Stimulated activated CD4-positive, alpha-beta T cell treated with anti-CD3 and anti-CD28 coated beads, Interleukin-4, amount 100 ng/mL, for 4 hours (primary cell): ENCODE measurements at regions not wholly inside any gene's neighbourhood (a gene's known extent, or its start where the extent isn't known, plus 50 kb on each side); places are given as distances from the start of the nearest gene placed in this dataset.
"Not testable (repeated sequence)": the region's sequence is repeated elsewhere in the genome, so short reads cannot be mapped to it uniquely, and the experiment has no call there.

ENCODE experiments used
- DNase-seq, 2 experiments: peaks; one replicate each; pipeline ENCODE4 v3.0.0-alpha.2; 2020

GRCh38 chr6:119758385-119758784 lies 408.8 kb upstream of the MAN1A1 start:
- no peak for DNase-seq

DNA sequence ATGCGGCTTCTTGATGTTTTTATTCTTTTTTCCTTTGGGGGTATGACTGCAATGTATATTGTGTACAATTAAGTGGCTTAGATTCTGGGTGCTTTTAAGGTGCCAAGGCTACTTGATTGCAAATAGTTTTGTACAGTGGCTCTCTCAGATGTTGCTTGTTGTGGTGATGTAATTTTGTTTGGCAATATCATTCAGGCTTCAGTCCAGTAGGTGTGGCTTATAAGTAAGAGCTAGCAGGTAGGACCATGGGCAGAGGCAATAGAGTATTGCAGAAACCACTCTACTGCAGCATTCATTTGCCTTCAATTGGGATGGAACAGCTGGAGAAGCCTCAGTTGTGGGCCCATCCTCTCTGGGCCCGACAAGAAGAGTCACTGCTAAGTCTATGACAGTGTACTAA lies 407.9 kb upstream of the MAN1A1 start:
- no peak for DNase-seq

- no peak for DNase-seq
Observed at GRCh38 chr6:119749335-119749734, 399.8 kb upstream of the MAN1A1 start.

DNA sequence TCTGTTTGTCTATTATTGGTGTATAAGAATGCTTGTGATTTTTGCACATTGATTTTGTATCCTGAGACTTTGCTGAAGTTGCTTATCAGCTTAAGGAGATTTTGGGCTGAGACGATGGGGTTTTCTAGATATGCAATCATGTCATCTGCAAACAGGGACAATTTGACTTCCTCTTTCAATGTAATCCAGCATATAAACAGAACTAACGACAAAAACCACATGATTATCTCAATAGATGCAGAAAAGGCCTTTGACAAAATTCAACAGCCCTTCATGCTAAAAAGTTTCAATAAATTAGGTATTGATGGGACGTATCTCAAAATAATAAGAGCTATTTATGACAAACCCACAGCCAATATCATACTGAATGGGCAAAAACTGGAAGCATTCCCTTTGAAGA lies 399.0 kb upstream of the MAN1A1 start:
- DNase-seq: not testable (repeated sequence)

- DNase-seq: peak; percentile 17 to 49
Observed at GRCh38 chr6:119742188-119742803, 392.7 kb upstream of the MAN1A1 start.

DNA sequence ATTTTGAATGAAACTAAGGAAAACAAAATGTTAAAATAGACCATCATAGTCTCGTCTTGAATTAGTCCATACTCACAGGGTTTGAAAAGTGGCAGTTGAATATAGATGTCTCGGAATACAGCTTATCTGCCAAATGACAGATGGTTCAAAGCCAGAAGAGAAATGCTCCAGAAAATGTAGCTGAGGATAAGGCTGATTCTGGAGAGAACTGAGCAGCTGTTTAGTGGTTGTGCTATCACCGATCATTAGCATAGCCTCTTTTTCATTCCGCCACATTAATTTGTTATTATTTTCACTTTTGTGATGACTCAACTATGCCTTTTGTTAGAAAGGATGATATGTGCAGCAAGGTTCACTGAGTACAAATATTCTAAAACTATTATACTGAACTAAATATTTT lies 390.2 kb upstream of the MAN1A1 start:
- DNase-seq: no peak

DNA sequence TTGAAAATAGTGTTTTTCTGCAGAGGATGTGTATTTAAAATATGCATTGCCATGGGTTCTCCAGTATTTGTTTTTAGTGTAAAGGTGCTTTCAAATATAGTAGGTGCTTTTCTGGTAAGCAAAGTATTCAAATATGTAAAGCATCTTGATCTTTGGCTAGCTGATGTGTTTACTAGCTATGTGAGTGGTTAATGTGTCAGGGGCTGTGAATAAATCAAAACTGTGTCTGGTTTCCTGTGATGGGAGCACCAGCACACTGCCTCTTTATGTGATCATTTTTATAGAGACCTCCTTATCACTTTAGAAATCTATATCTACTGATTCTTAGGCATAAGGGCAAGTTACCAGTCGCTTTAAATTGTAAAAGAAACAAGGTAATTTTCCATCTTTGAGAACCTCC lies 388.9 kb upstream of the MAN1A1 start:
- DNase-seq: no peak

GRCh38 chr6:119736296-119737021 lies 386.9 kb upstream of the MAN1A1 start:
- no peak for DNase-seq

DNA sequence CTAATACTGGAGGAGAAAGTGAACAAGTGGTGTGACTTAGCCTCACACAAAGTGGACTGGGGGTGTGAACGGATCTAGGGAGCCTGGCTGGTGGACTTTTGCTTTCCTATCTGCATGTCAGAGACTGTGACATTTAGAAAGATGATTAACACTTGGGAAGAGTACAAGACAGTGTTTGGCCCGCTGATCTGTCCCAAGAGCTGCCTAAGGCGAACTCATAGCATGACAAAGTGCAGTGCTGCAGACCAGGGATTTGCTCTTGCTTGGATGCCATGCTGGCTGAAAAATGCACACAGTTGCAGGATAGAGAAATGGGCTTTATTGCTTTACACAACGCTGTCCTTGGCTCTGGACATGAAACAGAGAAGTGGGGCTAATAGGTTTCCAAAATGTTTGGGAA lies 386.0 kb upstream of the MAN1A1 start:
- DNase-seq: no peak

DNA sequence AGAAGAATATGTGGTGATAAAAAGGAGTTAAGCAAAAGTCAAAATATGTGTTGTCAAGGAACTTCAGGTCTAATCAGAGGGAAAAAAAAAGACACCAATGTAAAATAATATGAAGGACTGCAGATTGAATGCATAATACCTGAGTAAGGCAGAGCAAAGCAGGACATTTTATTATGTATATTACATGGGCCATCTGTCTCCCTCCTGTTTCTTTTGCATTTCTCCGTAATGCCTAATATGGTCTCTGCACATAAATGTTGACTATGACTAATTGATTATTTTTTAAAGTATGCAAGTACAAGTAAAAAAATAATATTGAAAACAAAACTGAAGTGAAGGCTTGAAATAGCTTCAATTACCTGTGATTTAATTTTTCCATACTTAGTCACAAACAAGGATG lies 384.7 kb upstream of the MAN1A1 start:
- no peak for DNase-seq

GRCh38 chr6:119728935-119729334 lies 379.4 kb upstream of the MAN1A1 start:
- no peak for DNase-seq

DNA sequence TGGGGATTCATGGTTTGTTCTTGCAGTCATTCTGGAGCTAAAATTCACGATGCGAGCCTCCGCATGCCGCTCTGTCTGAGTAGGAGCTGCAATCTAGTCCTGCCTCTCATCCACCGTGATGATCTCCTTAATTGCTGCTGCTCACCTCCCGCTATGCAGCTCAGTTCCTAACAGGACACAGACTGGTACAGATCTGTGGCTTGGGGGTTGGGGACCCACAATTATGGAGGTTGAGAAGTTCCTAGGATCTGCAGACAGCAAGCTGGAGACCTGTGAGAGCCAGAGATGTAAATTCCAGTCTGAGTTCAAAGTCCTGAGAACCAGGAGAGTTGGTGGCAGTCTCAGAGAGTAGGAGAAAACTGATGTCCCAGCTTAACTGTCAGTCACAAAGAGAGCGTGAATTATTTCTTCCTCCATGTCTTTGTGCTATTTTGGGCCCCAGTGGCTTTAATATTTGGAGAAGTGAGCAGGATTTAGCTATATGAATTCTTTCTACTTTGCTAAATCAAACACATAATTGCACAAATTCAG lies 378.7 kb upstream of the MAN1A1 start:
- DNase-seq: no peak

DNA sequence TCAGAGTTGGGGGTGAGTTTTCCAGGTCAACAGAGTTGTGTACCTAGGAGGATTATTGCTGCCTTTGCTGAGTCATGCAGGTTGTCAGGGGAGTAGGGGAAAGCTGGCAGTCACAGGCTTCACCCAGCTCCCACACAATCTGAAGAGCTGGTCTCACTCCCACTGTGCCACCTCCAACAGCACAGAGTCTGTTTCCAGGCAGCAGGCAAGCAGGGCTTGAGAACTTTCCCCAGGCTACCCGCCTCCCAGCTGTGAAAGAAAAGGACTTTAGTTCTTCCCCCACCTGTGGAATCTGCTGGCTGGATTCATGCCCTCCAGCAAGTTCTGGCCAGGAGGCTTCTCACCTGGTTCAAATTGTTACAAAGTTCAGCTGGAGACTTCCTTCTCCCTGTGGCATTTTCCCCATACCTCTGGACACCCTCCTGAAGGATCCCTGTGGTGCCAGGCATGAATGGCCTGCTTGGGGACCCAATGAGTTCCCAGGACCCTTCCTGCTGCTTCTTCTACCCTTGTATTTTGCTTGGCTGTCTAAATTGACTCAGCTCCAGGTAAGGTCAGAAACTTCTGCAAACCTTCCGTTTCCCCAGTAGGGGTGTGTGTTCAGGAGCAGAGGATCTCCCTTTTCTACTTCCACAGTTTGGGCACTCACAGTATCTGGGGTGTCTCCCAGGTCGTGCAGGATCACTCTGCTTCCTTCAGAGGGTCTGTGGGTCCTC lies 378.1 kb upstream of the MAN1A1 start:
- no peak for DNase-seq

DNA sequence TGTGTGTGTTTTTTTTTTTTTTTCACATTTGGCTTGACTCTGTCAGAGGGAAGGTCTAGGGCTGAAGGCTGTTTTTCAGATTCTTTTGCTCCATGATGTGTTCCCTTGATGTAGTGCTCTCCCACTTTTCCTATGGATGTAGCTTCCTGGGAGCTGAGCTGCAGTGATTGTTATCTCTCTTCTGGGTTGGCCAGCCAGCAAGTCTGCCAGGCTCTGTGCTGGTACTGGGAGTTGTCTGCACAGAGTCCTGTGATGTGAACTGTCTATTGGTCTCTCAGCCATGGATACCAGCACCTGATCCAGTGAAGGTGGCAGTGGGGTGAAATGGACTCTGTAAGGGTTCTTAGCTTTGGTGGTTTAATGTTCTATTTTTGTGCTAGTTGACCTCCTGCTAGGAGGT lies 377.4 kb upstream of the MAN1A1 start:
- not testable (repeated sequence) for DNase-seq

DNA sequence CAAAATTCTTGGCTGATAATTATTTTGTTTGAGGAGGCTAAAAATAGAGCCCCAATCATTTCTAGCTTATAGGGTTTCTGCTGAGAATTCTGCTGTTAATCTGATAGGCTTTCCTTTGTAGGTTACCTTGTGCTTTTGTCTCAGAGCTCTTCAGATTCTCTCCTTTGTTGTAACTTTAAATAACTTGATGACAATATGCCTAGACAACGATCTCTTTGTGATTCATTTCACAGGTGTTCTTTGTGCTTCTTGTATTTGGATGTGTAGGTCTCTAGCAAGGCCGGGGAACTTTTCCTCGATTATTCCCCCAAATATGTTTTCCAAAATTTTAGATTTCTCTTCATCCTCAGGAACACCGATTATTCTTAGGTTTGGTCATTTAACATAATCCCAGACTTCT lies 376.5 kb upstream of the MAN1A1 start:
- DNase-seq: no peak

DNA sequence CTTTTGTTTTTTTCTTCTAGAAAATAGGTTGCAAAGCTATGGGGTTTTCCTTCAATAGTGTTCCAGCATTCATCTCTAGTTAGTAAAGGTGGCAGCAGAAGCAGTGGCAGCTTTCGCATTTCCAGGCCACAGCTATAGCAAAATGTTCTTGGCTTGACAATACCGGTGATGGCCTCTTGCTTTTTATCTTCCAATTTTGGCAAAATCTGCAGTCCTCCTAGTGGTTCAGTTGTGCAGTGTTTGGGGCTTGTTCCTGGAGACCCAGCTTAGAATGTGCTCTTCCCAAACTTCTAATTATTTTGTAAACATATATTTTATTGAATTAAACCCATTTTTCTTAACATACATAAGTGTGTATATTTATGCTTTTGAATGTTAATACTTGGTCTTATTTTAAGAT lies 370.6 kb upstream of the MAN1A1 start:
- DNase-seq: no peak

DNA sequence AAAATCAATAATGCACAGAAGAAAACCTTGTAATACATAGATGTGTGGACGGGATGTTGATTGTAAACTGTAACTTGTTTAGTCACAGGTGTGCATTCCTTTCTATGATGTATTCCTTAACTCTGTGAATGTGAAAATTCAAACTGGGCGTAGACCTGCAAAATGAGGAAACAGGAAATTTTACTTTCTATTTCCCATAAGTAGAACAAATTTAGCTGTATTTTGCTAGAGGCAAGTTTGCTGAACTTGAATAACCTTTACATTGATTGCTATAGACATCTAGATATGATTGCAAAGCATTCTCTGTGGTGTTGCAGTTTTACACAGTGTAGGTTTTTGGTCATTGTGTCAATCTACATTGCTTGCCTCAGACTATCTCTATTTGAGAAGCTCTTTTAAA lies 368.4 kb upstream of the MAN1A1 start:
- no peak for DNase-seq

GRCh38 chr6:119716668-119717270 lies 367.2 kb upstream of the MAN1A1 start:
- no peak for DNase-seq

GRCh38 chr6:119713903-119714302 lies 364.3 kb upstream of the MAN1A1 start:
- DNase-seq: no peak

DNA sequence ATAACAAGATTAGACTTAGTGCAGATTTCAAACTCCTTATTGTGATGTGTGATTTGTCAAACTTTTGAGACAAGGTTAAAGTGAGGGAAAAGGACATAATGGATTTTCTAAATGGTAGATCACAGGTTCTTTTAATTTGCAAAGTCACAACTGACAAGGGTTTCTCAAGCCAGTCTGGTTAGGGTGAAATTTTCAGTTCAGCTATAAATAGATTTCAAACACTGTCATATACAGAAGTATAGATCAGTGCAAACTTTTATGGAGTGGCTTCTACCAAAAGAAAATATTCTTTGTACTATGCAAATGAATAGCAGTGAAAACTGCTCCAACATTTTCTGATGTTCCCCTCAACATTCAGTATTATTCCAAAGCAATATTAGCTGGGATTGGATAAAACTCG lies 337.1 kb upstream of the MAN1A1 start:
- DNase-seq: no peak

- DNase-seq: no peak
Observed at GRCh38 chr6:119686240-119686639, 336.7 kb upstream of the MAN1A1 start.

- DNase-seq: no peak
Observed at GRCh38 chr6:119683671-119684070, 334.1 kb upstream of the MAN1A1 start.

GRCh38 chr6:119683031-119683430 lies 333.5 kb upstream of the MAN1A1 start:
- DNase-seq: no peak

- no peak for DNase-seq
Observed at GRCh38 chr6:119678961-119679360, 329.4 kb upstream of the MAN1A1 start.
